ENCODE measurements at regions not wholly inside any gene's neighbourhood (a gene's known extent, or its start where the extent isn't known, plus 50 kb on each side); places are given as distances from the start of the nearest gene placed in this dataset.

DNA sequence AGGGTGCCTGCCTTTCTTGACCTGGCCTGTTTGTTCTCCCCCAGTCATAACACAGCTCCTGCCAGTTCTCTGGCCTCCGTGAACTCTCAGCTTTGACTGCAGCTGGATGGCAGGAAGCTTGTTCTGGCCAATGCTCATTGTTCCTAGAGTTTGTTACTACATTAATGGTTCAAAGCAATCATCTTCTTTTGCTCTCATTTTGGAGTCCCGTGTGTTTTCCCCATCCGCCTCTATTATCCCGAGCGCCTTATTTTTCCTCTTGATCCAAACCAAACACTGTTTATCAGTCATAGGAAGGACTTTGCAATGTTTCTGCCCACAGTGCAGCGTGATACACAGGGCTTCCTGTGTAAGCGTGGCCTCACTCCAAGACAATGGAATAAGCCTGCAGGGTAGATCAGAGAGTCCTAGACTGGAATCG lies 184.3 kb upstream of the APCDD1 start:
- TF ChIP-seq, protein P1, sequence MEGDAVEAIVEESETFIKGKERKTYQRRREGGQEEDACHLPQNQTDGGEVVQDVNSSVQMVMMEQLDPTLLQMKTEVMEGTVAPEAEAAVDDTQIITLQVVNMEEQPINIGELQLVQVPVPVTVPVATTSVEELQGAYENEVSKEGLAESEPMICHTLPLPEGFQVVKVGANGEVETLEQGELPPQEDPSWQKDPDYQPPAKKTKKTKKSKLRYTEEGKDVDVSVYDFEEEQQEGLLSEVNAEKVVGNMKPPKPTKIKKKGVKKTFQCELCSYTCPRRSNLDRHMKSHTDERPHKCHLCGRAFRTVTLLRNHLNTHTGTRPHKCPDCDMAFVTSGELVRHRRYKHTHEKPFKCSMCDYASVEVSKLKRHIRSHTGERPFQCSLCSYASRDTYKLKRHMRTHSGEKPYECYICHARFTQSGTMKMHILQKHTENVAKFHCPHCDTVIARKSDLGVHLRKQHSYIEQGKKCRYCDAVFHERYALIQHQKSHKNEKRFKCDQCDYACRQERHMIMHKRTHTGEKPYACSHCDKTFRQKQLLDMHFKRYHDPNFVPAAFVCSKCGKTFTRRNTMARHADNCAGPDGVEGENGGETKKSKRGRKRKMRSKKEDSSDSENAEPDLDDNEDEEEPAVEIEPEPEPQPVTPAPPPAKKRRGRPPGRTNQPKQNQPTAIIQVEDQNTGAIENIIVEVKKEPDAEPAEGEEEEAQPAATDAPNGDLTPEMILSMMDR (conservative IDR thresholded peaks at IDR 0.05; ENCODE audit: low read depth) = no peak
- ChIA-PET CTCF (no interaction called here), POLR2A (ENCODE audit: low non-redundant PET) (no interaction called here)
- no peak overlapping the region for H3K27ac ChIP-seq
- no peak for DNase-seq (ENCODE audit: low spot score)

DNA sequence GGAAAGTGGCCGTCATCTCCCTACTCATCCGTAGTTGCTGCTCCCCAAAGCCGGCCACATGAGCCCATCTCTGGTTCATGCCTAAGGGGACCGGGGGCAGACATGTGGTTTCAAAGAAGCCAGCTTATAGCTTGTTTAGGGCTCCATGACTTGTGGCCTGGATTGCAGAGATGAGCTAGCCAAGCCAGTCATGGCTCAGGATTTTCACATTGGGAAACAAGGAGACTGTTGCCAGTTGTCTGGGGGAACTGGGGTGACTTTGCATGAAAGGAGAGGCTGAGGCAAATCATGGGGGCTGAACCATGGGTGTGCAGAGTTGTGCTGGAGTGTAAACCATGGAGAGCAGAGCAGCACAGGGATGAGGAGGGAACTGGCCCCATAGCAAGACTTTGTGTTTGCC lies 183.0 kb upstream of the APCDD1 start:
- CTCF ChIA-PET = no interaction called here
- no peak for DNase-seq (ENCODE audit: low spot score)
- TF ChIP-seq, protein P1 (conservative IDR thresholded peaks at IDR 0.05; ENCODE audit: low read depth) = no peak
- no peak overlapping the region for H3K27ac ChIP-seq
- POLR2A ChIA-PET (ENCODE audit: low non-redundant PET) = no interaction called here

DNA sequence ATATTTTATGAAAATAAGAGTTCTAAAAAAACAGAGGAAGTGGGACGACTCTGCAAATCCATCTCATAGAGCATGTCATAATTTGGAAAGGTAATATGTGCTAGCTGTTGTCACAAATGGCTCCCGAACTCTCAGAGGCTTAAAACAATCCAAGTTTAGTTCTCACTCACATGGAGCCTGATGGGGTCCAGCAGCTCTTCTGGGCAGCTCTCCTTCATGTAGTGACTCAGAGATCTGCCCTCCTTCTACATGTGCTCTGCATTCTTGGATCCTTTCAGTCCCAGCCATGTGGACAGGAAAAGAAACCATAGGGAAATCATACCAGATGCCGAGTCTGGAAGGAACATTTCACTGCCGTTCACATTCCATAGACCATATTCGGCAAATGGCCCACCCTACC lies 180.1 kb upstream of the APCDD1 start:
- no peak overlapping the region for H3K27ac ChIP-seq
- DNase-seq (ENCODE audit: low spot score) = no peak
- POLR2A ChIA-PET (ENCODE audit: low non-redundant PET) = no interaction called here
- TF ChIP-seq, protein P1 (conservative IDR thresholded peaks at IDR 0.05; ENCODE audit: low read depth) = no peak
- CTCF ChIA-PET = no interaction called here

DNA sequence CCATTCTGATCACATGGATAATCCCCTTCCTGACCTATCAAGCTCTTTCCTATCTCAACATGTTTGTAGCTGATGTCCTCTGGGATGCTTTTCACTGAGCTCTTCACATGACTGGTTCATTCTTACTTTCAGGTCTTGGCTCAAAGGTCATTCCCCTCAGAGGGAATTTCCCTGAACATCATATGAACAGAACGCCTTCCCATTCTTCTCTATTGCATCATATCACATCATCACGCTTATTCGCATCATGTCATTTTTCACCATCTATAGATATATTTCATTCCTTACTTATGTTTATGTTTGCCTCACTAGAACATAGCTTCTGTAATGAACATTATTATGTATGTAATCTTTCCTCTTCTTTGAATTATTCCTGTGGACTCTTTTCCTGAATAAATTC lies 178.9 kb upstream of the APCDD1 start:
- CTCF ChIA-PET = interaction anchor here (1.1 kb wide), 1 partner anchor 31 kb away, joined by 4 read pairs; no protein-coding TSS in a partner anchor
- H3K27ac ChIP-seq = no peak overlapping the region
- POLR2A ChIA-PET (ENCODE audit: low non-redundant PET) = no interaction called here
- no peak for DNase-seq (ENCODE audit: low spot score)
- TF ChIP-seq, protein P1 (conservative IDR thresholded peaks at IDR 0.05; ENCODE audit: low read depth) = no peak

DNA sequence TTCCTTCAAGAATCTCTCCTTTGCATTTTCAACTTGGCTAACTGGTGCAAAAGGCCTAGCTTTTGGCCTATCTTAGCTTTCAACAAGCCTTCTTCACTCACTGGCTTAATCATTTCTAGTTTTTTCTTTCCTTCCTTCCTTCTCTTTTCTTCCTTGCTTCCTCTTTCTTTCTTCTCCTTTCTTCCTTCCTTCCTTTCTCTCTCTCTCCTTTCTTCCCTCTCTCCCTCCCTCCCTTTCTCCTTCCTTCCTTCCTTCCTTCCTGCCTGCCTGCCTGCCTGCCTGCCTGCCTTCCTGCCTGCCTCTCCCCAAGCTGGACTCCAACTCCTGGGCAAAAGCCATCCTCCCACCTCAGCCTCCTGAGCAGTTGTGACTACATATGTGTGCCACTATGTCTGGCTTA lies 176.2 kb upstream of the APCDD1 start:
- POLR2A ChIA-PET (ENCODE audit: low non-redundant PET) = no interaction called here
- no peak for DNase-seq (ENCODE audit: low spot score)
- TF ChIP-seq, protein P1 (conservative IDR thresholded peaks at IDR 0.05; ENCODE audit: low read depth) = no peak
- no peak overlapping the region for H3K27ac ChIP-seq
- CTCF ChIA-PET = no interaction called here

DNA sequence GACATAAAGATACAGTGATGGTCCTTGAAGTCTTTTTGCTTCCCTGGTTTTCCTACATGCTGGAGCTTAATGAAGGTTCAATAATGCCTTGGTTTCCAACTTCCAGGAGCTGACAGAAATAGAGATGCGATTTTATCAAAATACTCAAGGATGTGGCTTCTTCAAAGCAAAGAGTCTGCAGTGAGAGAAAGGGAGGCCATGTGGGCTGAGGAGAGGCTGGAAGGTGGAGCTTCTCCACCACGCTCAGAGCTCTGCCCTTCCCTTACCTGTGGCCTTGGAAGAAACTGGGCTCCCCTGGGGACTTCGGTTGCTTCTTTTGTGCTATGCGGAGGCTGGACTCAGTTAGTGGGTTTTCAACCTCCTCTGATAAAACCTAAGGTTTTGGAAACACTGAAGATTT lies 175.0 kb upstream of the APCDD1 start:
- DNase-seq (ENCODE audit: low spot score) = no peak
- ChIA-PET CTCF (interaction anchor here (0.9 kb wide), 1 partner anchor 200 kb away, joined by 3 read pairs; no protein-coding TSS in a partner anchor), POLR2A (ENCODE audit: low non-redundant PET) (no interaction called here)
- H3K27ac ChIP-seq = no peak overlapping the region
- TF ChIP-seq, protein P1 (conservative IDR thresholded peaks at IDR 0.05; ENCODE audit: low read depth) = no peak
